Loucy (cell line): ENCODE measurements at regions not wholly inside any gene's neighbourhood (a gene's known extent, or its start where the extent isn't known, plus 50 kb on each side); places are given as distances from the start of the nearest gene placed in this dataset.

ENCODE experiments used
- H2AFZ ChIP-seq: fragments of 200-600 bp; sonication (generic); 2 replicates; pipeline ENCODE4 v1.6.0; 2016; ENCODE audit warnings: antibody characterized with exemption, mild to moderate bottlenecking, low read length, moderate library complexity
- H3F3A ChIP-seq: fragments of 200-600 bp; 2 replicates; pipeline ENCODE4 v1.6.0; 2016; ENCODE audit warnings: antibody characterized with exemption, low read depth, mild to moderate bottlenecking
- H3K27me3 ChIP-seq: fragments of 200-600 bp; sonication (generic); 2 replicates; pipeline ENCODE4 v1.6.1; 2014; ENCODE audit warnings: low read length, mild to moderate bottlenecking; ENCODE audit not compliant: insufficient read depth, poor library complexity, severe bottlenecking
- H3K36me3 ChIP-seq: fragments of 200-600 bp; sonication (generic); 2 replicates; pipeline ENCODE4 v1.6.1; 2016; ENCODE audit warnings: low read length; ENCODE audit not compliant: insufficient read depth
- H3K4me1 ChIP-seq: fragments of 200-600 bp; sonication (generic); 2 replicates; pipeline ENCODE4 v1.5.1; 2014; ENCODE audit warnings: low read length, mild to moderate bottlenecking; ENCODE audit not compliant: insufficient read depth, poor library complexity, severe bottlenecking
- H3K4me2 ChIP-seq: fragments of 200-600 bp; sonication (generic); 2 replicates; pipeline ENCODE4 v1.6.0; 2014; ENCODE audit warnings: antibody characterized with exemption, low read length, low read depth, mild to moderate bottlenecking; ENCODE audit not compliant: poor library complexity, severe bottlenecking
- H3K4me3 ChIP-seq: fragments of 200-600 bp; sonication (generic); 2 replicates; pipeline ENCODE4 v1.5.1; 2014; ENCODE audit warnings: low read length, mild to moderate bottlenecking, mixed read lengths; ENCODE audit not compliant: poor library complexity, severe bottlenecking
- H3K79me2 ChIP-seq: fragments of 200-600 bp; sonication (generic); 2 replicates; pipeline ENCODE4 v1.6.1; 2014; ENCODE audit warnings: low read length; ENCODE audit not compliant: insufficient read depth
- H3K9ac ChIP-seq: fragments of 200-600 bp; sonication (generic); 2 replicates; pipeline ENCODE4 v1.6.0; 2014; ENCODE audit warnings: mild to moderate bottlenecking, low read depth, low read length, moderate library complexity; ENCODE audit not compliant: poor library complexity, severe bottlenecking
- H3K9me2 ChIP-seq: fragments of 200-600 bp; sonication (generic); replicated peaks from 2 replicates; pipeline ENCODE4 v1.6.1; 2016; ENCODE audit warnings: low read depth, low read length, mixed read lengths
- H3K9me3 ChIP-seq: fragments of 200-600 bp; sonication (generic); 2 replicates; pipeline ENCODE4 v1.6.1; 2014; ENCODE audit warnings: mild to moderate bottlenecking, antibody characterized with exemption, low read length, low read depth; ENCODE audit not compliant: insufficient read depth
- H4K20me1 ChIP-seq: fragments of 200-600 bp; sonication (generic); 2 replicates; pipeline ENCODE4 v1.6.0; 2014; ENCODE audit warnings: antibody characterized with exemption, low read length, mild to moderate bottlenecking; ENCODE audit not compliant: insufficient read depth, poor library complexity, severe bottlenecking
- EZH2phosphoT487 ChIP-seq: fragments of 200-600 bp; IDR thresholded peaks from 2 replicates; pipeline ENCODE4 v1.6.1; 2018; ENCODE audit warnings: antibody characterized with exemption, mild to moderate bottlenecking, moderate library complexity, borderline replicate concordance
- TF ChIP-seq, protein P1 (sequence below): fragments of 200-600 bp; sonication (generic); conservative IDR thresholded peaks from 2 replicates; pipeline ENCODE4 v1.5.1; 2014; ENCODE audit warnings: mild to moderate bottlenecking, antibody characterized with exemption, low read length

DNA sequence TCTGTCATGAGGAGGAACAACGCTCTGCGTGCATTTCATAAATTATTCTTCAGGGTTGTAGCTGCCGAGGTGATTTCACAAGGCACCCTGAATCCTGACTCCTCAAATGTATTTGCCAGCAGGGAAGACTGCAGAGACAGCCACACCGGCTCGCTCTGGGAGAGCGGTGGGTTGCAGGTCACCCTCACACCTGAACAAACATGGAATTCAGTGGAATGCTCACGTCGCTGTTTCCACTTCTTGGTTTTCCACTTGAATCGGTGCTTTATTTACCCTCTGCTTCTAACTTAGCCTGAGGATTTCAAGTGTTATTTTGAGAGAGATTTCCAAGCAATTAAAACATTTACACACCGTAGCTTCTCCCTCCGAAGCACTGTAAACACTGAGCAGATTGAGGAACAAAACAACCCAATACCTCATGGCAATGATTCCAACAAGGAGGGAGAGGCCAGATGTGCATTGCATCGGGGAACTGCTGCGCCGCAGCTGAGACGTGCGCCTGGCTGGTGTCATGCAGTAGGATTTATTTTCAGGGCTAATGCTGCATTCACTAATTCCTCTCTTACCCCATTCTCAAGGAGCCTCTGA, 59.5 kb upstream of the GGTLC1 start:
- TF ChIP-seq, protein P1, sequence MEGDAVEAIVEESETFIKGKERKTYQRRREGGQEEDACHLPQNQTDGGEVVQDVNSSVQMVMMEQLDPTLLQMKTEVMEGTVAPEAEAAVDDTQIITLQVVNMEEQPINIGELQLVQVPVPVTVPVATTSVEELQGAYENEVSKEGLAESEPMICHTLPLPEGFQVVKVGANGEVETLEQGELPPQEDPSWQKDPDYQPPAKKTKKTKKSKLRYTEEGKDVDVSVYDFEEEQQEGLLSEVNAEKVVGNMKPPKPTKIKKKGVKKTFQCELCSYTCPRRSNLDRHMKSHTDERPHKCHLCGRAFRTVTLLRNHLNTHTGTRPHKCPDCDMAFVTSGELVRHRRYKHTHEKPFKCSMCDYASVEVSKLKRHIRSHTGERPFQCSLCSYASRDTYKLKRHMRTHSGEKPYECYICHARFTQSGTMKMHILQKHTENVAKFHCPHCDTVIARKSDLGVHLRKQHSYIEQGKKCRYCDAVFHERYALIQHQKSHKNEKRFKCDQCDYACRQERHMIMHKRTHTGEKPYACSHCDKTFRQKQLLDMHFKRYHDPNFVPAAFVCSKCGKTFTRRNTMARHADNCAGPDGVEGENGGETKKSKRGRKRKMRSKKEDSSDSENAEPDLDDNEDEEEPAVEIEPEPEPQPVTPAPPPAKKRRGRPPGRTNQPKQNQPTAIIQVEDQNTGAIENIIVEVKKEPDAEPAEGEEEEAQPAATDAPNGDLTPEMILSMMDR = no peak
- TF ChIP-seq EZH2phosphoT487 = no peak
- H2AFZ ChIP-seq = no peak overlapping the region
- H3K79me2 ChIP-seq = no peaks in the 10 kb centered on the region
- H3K27me3 ChIP-seq = no peaks in the 10 kb centered on the region
- H3K9me2 ChIP-seq = no peaks in the 10 kb centered on the region
- H3K4me2 ChIP-seq = no peak overlapping the region
- H3K9me3 ChIP-seq = no peaks in the 10 kb centered on the region
- peaks cover 15% of the 10 kb centered on the region for H3K4me1 ChIP-seq
- H4K20me1 ChIP-seq = no peaks in the 10 kb centered on the region
- no peaks in the 10 kb centered on the region for H3F3A ChIP-seq
- no peaks in the 10 kb centered on the region for H3K36me3 ChIP-seq
- H3K4me3 ChIP-seq = no peak overlapping the region
- H3K9ac ChIP-seq = no peak overlapping the region

DNA sequence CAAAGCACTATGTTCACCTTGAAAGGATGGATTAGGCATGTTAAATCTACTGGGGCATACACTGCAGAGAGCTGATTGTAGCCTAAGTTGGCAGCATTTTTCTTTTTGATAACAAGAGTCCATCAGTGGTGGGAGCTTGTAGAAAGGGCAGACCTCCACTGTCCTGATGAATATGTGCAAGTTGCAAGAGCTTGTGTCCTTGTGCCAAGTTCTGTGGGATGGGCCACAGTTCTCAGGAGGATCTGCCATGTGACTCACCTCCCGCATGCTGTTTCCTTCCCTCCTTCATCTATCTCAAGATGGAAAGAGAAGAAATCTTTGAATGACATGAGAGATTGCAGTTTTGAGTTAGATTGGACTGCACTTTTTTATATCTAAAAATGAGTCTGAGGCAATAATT, 58.3 kb upstream of the GGTLC1 start:
- Histone ChIP-seq H3K27me3 (no peaks in the 10 kb centered on the region), H3K9me3 (no peaks in the 10 kb centered on the region), H4K20me1 (no peaks in the 10 kb centered on the region), H3K4me2 (no peak overlapping the region), H3K4me1 (peaks cover 15% of the 10 kb centered on the region), H3K79me2 (no peaks in the 10 kb centered on the region), H3K9ac (no peak overlapping the region), H3F3A (no peaks in the 10 kb centered on the region), H3K4me3 (no peak overlapping the region), H3K36me3 (no peaks in the 10 kb centered on the region), H3K9me2 (no peaks in the 10 kb centered on the region), H2AFZ (no peak overlapping the region; the same call in 1 of the 2 replicates)
- no peak for TF ChIP-seq EZH2phosphoT487
- TF ChIP-seq, protein P1 = no peak

DNA sequence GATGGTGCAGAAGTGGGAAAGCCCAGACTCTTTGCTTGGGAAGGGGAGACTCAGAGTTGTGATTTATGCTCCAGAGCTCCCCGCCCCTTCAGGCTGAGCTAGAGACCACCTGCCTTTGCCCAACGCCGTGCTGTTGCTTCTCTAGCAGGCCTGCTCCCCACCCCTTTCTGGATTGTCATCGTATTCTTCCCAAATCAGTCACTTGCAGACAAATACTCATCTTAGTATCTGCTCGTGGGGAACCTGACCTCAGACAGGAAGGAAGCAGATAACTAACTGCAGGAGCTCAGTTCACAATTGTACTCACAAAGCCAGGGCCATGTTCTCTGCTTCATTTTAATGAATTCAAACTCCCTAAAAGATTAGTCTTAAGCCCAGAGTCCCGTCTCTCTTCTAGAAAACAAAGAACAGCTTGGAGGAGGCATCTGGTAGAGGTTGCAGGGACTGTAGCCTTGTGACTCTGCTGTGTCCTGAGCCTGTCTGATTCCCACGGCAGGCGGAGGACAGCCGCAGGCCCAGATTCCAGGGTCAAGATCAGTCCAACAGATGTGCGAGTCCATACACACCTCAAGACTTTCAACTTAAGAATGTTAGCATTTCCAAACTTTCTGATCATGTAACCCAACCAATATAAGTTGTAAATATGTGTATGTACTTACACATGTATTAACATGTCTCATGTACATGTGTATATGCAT, 57.2 kb upstream of the GGTLC1 start:
- peak overlapping the region; percentile 30 for H3K9ac ChIP-seq
- no peaks in the 10 kb centered on the region for H4K20me1 ChIP-seq
- H3K9me2 ChIP-seq = no peaks in the 10 kb centered on the region
- no peaks in the 10 kb centered on the region for H3K36me3 ChIP-seq
- peaks cover 15% of the 10 kb centered on the region for H3K4me1 ChIP-seq
- peak overlapping the region; percentile 42 for H3K4me3 ChIP-seq
- H2AFZ ChIP-seq = peak overlapping the region; percentile 83
- no peaks in the 10 kb centered on the region for H3F3A ChIP-seq
- H3K79me2 ChIP-seq = no peaks in the 10 kb centered on the region
- H3K4me2 ChIP-seq = peak overlapping the region; percentile 65
- no peak for TF ChIP-seq EZH2phosphoT487
- TF ChIP-seq, protein P1 = no peak
- H3K9me3 ChIP-seq = no peaks in the 10 kb centered on the region
- no peaks in the 10 kb centered on the region for H3K27me3 ChIP-seq
